ENCODE measurements at regions not wholly inside any gene's neighbourhood (a gene's known extent, or its start where the extent isn't known, plus 50 kb on each side); places are given as distances from the start of the nearest gene placed in this dataset.
A peak's percentile ranks its signal among the peaks of the same experiment; 100 is the strongest.

DNA sequence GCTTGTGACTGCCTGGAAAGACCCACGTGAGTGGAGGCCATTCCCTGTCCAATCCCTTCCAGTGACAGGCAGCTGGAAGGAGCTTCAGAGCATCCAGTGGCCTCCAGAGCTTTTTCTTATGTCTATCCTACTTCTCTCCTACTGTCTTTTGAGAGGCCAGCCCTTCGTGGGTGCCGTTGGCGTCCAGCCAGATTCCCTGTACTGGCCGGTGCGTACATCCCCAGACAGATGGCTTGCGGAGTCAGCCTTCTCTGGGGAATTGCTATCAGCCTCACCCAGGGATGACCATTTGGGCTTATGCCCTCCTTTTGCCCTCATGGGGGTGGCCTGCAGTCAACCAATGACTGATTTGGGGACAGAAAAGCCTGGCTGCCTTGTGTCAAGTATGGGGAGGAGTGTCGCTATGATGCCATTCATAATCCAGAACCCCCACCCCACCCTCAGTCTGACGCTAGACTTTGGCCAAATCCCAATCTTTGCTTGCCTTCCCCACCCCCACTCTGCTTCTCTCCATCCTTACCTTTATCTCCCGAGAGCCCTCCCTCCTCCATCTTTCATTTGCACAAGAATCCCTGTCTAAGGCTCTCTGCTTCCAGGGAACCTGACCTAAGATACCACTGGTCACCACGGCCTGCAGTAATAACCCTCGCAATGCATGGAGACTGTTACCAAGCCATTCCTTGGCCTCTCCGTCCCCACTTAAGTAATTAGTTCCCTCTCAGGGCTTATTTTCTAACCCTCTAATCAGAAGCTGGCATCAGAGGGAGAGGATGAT is 150.3 kb upstream of the BCOR start:
- Mint-ChIP-seq H3K36me3 (ENCODE audit: low read depth) (no peaks in the 10 kb centered on the region), H3K4me1 (peaks cover 41% of the 10 kb centered on the region), H3K4me3 (no peak overlapping the region), H3K27ac (peak overlapping the region; percentile 36), H3K9me3 (peaks cover 36% of the 10 kb centered on the region), H3K27me3 (ENCODE audit: low read depth, poor library complexity) (peaks cover 3% of the 10 kb centered on the region)
- DNase-seq, result no peak
- TF ChIP-seq, protein P1, sequence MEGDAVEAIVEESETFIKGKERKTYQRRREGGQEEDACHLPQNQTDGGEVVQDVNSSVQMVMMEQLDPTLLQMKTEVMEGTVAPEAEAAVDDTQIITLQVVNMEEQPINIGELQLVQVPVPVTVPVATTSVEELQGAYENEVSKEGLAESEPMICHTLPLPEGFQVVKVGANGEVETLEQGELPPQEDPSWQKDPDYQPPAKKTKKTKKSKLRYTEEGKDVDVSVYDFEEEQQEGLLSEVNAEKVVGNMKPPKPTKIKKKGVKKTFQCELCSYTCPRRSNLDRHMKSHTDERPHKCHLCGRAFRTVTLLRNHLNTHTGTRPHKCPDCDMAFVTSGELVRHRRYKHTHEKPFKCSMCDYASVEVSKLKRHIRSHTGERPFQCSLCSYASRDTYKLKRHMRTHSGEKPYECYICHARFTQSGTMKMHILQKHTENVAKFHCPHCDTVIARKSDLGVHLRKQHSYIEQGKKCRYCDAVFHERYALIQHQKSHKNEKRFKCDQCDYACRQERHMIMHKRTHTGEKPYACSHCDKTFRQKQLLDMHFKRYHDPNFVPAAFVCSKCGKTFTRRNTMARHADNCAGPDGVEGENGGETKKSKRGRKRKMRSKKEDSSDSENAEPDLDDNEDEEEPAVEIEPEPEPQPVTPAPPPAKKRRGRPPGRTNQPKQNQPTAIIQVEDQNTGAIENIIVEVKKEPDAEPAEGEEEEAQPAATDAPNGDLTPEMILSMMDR (IDR thresholded peaks at IDR 0.05), result no peak

DNA sequence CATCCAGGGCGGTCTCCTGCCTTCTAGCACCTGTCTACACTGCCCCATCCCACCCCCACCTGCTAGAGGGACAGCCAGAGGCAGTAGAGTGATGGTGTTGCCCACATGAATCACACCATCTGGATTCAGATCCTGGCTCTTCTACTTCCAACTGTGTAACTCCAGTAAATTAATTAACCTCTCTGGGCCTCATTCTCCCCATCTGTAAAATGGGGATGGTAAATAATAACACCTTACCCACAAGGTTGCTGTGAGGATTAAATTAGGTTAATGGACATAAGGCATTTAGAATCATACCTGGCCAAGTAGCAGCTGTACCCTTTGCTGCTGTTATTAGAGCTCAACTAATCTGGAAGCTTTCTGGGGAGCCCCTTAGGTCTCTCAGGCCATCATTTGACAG is 149.6 kb upstream of the BCOR start:
- Mint-ChIP-seq H3K27ac (no peak overlapping the region), H3K36me3 (ENCODE audit: low read depth) (no peaks in the 10 kb centered on the region), H3K4me1 (peaks cover 41% of the 10 kb centered on the region), H3K9me3 (peaks cover 32% of the 10 kb centered on the region), H3K4me3 (no peak overlapping the region), H3K27me3 (ENCODE audit: low read depth, poor library complexity) (no peaks in the 10 kb centered on the region)
- TF ChIP-seq, protein P1 (IDR thresholded peaks at IDR 0.05), result no peak
- DNase-seq, result no peak

DNA sequence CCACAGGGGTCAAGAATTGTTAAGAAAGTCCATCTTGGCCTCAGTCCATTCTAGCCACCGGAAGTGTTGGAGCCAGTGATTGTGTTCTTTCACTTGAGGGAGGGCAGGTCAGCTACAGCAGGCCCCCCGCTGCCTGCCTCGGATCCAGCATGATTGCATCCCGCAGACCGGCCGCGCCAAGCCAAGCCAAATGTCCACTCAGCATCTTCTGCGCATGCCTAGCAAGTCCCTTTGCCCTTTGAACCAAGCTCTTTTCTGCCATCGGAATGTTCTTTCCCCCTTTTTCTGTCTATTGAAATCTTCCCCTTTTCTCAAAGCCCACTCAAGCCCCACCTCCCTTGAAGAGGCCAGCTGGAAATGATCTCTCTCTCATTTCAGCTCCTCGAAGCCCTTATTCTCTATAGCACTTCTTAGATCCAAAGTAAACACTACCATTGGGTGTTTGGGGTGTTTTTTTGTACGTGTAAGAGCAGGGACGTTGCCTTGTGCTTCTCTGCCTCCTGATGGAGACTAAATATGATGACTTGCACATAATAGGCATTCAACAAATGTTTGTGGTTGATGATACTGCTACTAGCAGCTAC is 147.8 kb upstream of the BCOR start:
- TF ChIP-seq, protein P1 (IDR thresholded peaks at IDR 0.05), result no peak
- Mint-ChIP-seq H3K4me3 (no peak overlapping the region), H3K27me3 (ENCODE audit: low read depth, poor library complexity) (peaks cover 3% of the 10 kb centered on the region), H3K4me1 (peaks cover 41% of the 10 kb centered on the region), H3K9me3 (peaks cover 26% of the 10 kb centered on the region), H3K36me3 (ENCODE audit: low read depth) (no peaks in the 10 kb centered on the region), H3K27ac (no peak overlapping the region)
- no peak for DNase-seq

DNA sequence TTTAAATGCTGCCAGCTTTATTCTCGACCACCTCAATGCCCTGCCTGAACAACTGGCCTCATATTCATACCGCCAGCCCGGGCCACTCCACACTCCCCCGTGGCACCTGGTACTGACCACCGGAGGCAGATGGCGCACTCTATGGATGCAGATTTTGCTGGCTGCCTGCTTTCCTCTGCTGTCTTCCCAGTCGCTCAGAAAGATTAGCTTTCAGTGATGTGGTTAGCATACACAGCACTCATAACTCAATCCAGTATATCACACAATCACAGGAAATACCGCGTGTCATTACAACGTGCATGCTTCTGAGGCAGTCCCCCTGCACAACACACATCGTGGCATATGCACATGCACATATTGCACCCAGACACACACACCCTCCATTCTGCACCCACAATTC is 147.2 kb upstream of the BCOR start:
- Mint-ChIP-seq H3K4me1 (peaks cover 41% of the 10 kb centered on the region), H3K36me3 (ENCODE audit: low read depth) (no peaks in the 10 kb centered on the region), H3K4me3 (no peak overlapping the region), H3K9me3 (peaks cover 27% of the 10 kb centered on the region), H3K27me3 (ENCODE audit: low read depth, poor library complexity) (peaks cover 7% of the 10 kb centered on the region), H3K27ac (no peak overlapping the region)
- DNase-seq, result no peak
- TF ChIP-seq, protein P1 (IDR thresholded peaks at IDR 0.05), result no peak

DNA sequence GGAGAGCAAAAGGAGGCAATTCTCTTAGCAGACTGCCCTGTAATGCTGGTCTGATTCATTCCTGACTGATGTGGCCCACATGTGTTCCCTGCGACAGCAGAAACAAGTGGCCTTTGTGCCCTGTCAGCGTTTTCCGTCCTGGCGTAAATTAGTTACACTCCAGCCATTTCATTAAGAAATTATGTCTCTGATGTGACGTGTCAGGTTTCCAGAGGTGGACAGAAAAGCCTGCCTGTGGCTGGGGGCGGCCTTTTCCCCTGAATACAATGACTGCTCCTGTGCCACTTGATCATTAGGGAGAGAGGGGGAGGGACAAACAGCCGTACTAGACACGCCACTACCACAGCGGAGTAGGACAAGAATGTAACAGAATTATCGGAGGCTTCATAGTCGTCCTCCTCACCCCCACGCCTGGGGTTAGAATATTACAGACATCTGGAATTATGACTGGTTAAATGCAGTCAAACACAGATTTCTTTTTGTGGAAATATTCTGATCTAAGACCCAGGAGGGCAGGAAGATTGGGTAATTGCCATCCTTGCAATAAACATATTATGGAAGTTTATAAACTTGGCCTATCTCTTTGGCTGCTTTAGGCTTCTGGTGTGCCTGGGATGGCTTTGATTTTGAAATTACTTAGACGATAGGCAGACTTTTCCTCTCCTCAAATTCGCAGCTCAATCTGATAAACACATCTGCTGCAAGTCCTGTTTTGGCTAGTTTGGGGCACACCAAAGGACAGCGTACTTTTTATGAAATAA is 146.2 kb upstream of the BCOR start:
- TF ChIP-seq, protein P1 (IDR thresholded peaks at IDR 0.05), result no peak

More for the DNA sequence above, 146.2 kb upstream of the BCOR start:
- peaks cover 29% of the 10 kb centered on the region for H3K9me3 Mint-ChIP-seq
- DNase-seq, result peak; percentile 22
- H3K27me3 Mint-ChIP-seq (ENCODE audit: low read depth, poor library complexity), result peaks cover 7% of the 10 kb centered on the region
- peaks cover 41% of the 10 kb centered on the region for H3K4me1 Mint-ChIP-seq
- H3K27ac Mint-ChIP-seq, result no peak overlapping the region
- H3K36me3 Mint-ChIP-seq (ENCODE audit: low read depth), result no peaks in the 10 kb centered on the region
- no peak overlapping the region for H3K4me3 Mint-ChIP-seq

Measured in nephron progenitor cell (in vitro differentiated cells).